ENCODE measurements at regions not wholly inside any gene's neighbourhood (a gene's known extent, or its start where the extent isn't known, plus 50 kb on each side); places are given as distances from the start of the nearest gene placed in this dataset.
"Not testable (repeated sequence)": the region's sequence is repeated elsewhere in the genome, so short reads cannot be mapped to it uniquely, and the experiment has no call there.

- DNase-seq, result no peak
These were observed 85.3 kb upstream of the STC2 start for GRCh38 chr5:173413471-173413982.

- no peak for DNase-seq
These were observed 84.4 kb upstream of the STC2 start for GRCh38 chr5:173412566-173412965.

- no peak for DNase-seq
These were observed 83.8 kb upstream of the STC2 start for GRCh38 chr5:173411791-173412555.

- no peak for DNase-seq
These were observed 82.4 kb upstream of the STC2 start for GRCh38 chr5:173410459-173411233.

GRCh38 chr5:173408946-173409345, 80.7 kb upstream of the STC2 start:
- peak; percentile 3 for DNase-seq

GRCh38 chr5:173399851-173400250, 71.6 kb upstream of the STC2 start:
- no peak for DNase-seq

- DNase-seq, result no peak
These were observed 69.3 kb upstream of the STC2 start for GRCh38 chr5:173397516-173397915.

GRCh38 chr5:173396311-173396993, 68.2 kb upstream of the STC2 start:
- no peak for DNase-seq

GRCh38 chr5:173395933-173396308, 67.7 kb upstream of the STC2 start:
- DNase-seq, result no peak

GRCh38 chr5:173395257-173395932, 67.2 kb upstream of the STC2 start:
- DNase-seq, result no peak

- no peak for DNase-seq
These were observed 66.5 kb upstream of the STC2 start for GRCh38 chr5:173394701-173395100.

- DNase-seq, result no peak
These were observed 64.0 kb upstream of the STC2 start for GRCh38 chr5:173392172-173392571.

GRCh38 chr5:173391031-173391430, 62.8 kb upstream of the STC2 start:
- no peak for DNase-seq

- not testable (repeated sequence) for DNase-seq
These were observed 59.1 kb upstream of the STC2 start for GRCh38 chr5:173387293-173387692.

- DNase-seq, result no peak
These were observed 57.7 kb upstream of the STC2 start for GRCh38 chr5:173385832-173386360.

- DNase-seq, result no peak
These were observed 55.5 kb upstream of the STC2 start for GRCh38 chr5:173383711-173384110.

GRCh38 chr5:173378727-173379126, 50.5 kb upstream of the STC2 start:
- no peak for DNase-seq

All from NCI-H748 treated with DMSO at 0.1 percent for 48 hours (cell line).